ENCODE measurements at regions not wholly inside any gene's neighbourhood (a gene's known extent, or its start where the extent isn't known, plus 50 kb on each side); places are given as distances from the start of the nearest gene placed in this dataset.
"Not testable (repeated sequence)": the region's sequence is repeated elsewhere in the genome, so short reads cannot be mapped to it uniquely, and the experiment has no call there.

DNA sequence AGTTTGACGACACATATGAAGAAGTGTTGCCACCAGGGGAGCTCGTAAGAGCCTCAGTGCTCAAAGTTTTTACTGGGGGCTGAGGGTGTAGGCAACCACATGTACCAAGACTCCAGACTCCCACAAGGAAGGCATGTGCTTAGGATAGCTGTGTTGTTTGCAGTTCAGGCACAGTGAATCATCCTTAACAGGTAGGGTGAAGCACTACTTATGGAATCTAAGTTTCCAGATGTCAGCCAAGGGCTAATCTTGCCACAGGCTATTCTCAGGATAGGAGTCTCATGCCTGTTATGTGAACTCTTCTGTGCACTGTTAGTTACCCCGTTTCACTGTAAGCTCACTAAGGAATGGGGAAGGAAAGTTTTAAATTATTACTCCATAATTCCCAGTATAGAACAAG lies 202.6 kb downstream of the TMA16 start:
- H3K4me3 ChIP-seq (ENCODE audit: low read length in 3 of 3), result no peak overlapping the region
- intact Hi-C loops (cut with DNase I), result no loop called here

DNA sequence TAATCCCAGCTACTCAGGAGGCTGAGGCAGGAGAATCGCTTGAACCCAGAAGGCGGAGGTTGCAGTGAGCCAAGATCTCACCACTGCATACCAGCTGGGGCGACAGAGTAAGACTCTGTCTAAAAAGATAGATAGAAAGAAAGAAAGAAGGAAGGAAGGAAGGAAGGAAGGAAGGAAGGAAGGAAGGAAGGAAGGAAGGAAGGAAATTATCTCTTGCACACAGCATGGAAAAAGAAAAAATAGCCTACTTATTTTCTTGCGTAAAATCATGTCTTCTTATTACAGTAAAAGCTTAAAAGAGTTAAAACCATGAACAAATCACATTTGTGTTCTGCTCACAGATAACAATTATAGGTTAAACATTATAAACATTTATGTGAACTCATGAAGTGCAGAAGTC lies 205.9 kb downstream of the TMA16 start:
- intact Hi-C loops (cut with DNase I); H3K36me3 ChIP-seq (ENCODE audit: control insufficient read depth in 2 of 3, insufficient read depth in 3 of 3, low read length in 3 of 3); DNase-seq; H3K9me3 ChIP-seq (ENCODE audit: control insufficient read depth in 2 of 3, insufficient read depth in 1 of 3, low read length in 3 of 3); H3K9ac ChIP-seq (ENCODE audit: low read length in 3 of 3); H3K4me1 ChIP-seq (ENCODE audit: control insufficient read depth in 2 of 3, insufficient read depth in 2 of 3, low read depth in 1 of 3, low read length in 3 of 3); H3K27me3 ChIP-seq (ENCODE audit: control insufficient read depth, insufficient read depth, low read length); H3K27ac ChIP-seq (ENCODE audit: low read depth in 2 of 2, low read length in 2 of 2); FAIRE-seq; H3K4me3 ChIP-seq (ENCODE audit: low read length in 3 of 3): not testable (repeated sequence)

More for the DNA sequence above, 202.6 kb downstream of the TMA16 start:
- no peak overlapping the region for H3K9ac ChIP-seq (ENCODE audit: low read length in 3 of 3)
- DNase-seq, result no peak
- no peak overlapping the region for H3K27ac ChIP-seq (ENCODE audit: low read depth in 2 of 2, low read length in 2 of 2)
- no peaks in the 10 kb centered on the region for H3K27me3 ChIP-seq (ENCODE audit: control insufficient read depth, insufficient read depth, low read length)
- no peaks in the 10 kb centered on the region for H3K9me3 ChIP-seq (ENCODE audit: control insufficient read depth in 2 of 3, insufficient read depth in 1 of 3, low read length in 3 of 3)
- no peaks in the 10 kb centered on the region for H3K4me1 ChIP-seq (ENCODE audit: control insufficient read depth in 2 of 3, insufficient read depth in 2 of 3, low read depth in 1 of 3, low read length in 3 of 3)
- no peak for FAIRE-seq
- no peak for TF ChIP-seq CTCF (IDR thresholded peaks at IDR 0.05; ENCODE audit: borderline replicate concordance, extremely low read depth, insufficient read depth)
- H3K36me3 ChIP-seq (ENCODE audit: control insufficient read depth in 2 of 3, insufficient read depth in 3 of 3, low read length in 3 of 3), result no peaks in the 10 kb centered on the region

DNA sequence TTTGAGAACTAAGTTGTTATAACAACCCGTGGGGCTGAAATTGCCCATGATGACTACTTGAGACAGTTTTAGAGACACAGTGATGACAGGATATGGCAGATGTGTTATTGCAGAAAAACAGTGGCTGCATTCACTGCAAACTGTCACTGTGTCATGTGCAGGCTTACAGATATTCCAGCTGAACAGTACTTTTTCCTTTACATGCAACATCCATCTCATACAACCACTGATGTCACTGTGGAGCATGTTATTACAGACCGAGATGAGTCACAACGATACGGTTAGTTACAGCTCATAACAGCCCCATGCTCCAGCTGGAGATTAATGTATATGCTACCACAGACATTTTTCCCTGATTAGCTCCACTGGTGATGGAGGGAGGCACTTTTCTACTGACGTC lies 207.4 kb downstream of the TMA16 start:
- no peak overlapping the region for H3K9ac ChIP-seq (ENCODE audit: low read length in 3 of 3)

DNA sequence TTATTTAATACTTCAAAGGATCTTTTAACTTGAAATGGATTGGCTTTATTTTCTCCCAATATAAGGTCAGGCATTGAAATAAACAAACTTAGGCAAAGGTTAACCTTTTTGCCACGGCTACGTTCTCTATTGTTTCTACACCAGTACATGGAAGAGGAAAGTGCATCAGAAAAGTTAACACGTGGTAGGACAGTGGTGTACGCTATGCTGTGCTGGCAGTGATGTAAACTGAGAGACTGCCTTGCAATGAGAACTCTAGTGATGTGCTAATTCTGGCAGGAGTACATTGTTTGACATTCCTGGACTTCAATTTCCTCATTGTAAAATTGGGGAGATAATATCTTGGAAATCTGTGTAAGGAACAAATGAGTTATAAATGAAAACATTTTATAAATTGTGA lies 208.2 kb downstream of the TMA16 start:
- no peak overlapping the region for H3K27ac ChIP-seq (ENCODE audit: low read depth in 2 of 2, low read length in 2 of 2)
- no peak overlapping the region for H3K9ac ChIP-seq (ENCODE audit: low read length in 3 of 3)
- FAIRE-seq, result no peak
- no peak overlapping the region for H3K4me3 ChIP-seq (ENCODE audit: low read length in 3 of 3)
- no peaks in the 10 kb centered on the region for H3K4me1 ChIP-seq (ENCODE audit: control insufficient read depth in 2 of 3, insufficient read depth in 2 of 3, low read depth in 1 of 3, low read length in 3 of 3)
- no peaks in the 10 kb centered on the region for H3K27me3 ChIP-seq (ENCODE audit: control insufficient read depth, insufficient read depth, low read length)
- DNase-seq, result no peak
- intact Hi-C loops (cut with DNase I), result no loop called here
- no peaks in the 10 kb centered on the region for H3K36me3 ChIP-seq (ENCODE audit: control insufficient read depth in 2 of 3, insufficient read depth in 3 of 3, low read length in 3 of 3)
- no peaks in the 10 kb centered on the region for H3K9me3 ChIP-seq (ENCODE audit: control insufficient read depth in 2 of 3, insufficient read depth in 1 of 3, low read length in 3 of 3)
- TF ChIP-seq CTCF (IDR thresholded peaks at IDR 0.05; ENCODE audit: borderline replicate concordance, extremely low read depth, insufficient read depth), result no peak

More for the DNA sequence above, 207.4 kb downstream of the TMA16 start:
- no peaks in the 10 kb centered on the region for H3K9me3 ChIP-seq (ENCODE audit: control insufficient read depth in 2 of 3, insufficient read depth in 1 of 3, low read length in 3 of 3)
- intact Hi-C loops (cut with DNase I), result no loop called here
- DNase-seq (no peak), FAIRE-seq (no peak)
- no peak overlapping the region for H3K4me3 ChIP-seq (ENCODE audit: low read length in 3 of 3)
- H3K36me3 ChIP-seq (ENCODE audit: control insufficient read depth in 2 of 3, insufficient read depth in 3 of 3, low read length in 3 of 3), result no peaks in the 10 kb centered on the region
- no peaks in the 10 kb centered on the region for H3K4me1 ChIP-seq (ENCODE audit: control insufficient read depth in 2 of 3, insufficient read depth in 2 of 3, low read depth in 1 of 3, low read length in 3 of 3)
- no peaks in the 10 kb centered on the region for H3K27me3 ChIP-seq (ENCODE audit: control insufficient read depth, insufficient read depth, low read length)
- H3K27ac ChIP-seq (ENCODE audit: low read depth in 2 of 2, low read length in 2 of 2), result no peak overlapping the region
- TF ChIP-seq CTCF (IDR thresholded peaks at IDR 0.05; ENCODE audit: borderline replicate concordance, extremely low read depth, insufficient read depth), result no peak
